ENCODE measurements at regions not wholly inside any gene's neighbourhood (a gene's known extent, or its start where the extent isn't known, plus 50 kb on each side); places are given as distances from the start of the nearest gene placed in this dataset.

- no peak for TF ChIP-seq SOX13 (IDR thresholded peaks at IDR 0.05)
- no peak; a peak in 1 of 4 replicates for TF ChIP-seq SOX13 (CRISPR knock-in tag; conservative IDR thresholded peaks at IDR 0.05 in 1 of 2, IDR thresholded peaks at IDR 0.05 in 1 of 2)
- TF ChIP-seq GABPA (IDR thresholded peaks at IDR 0.05; ENCODE audit: low read depth, low read length) = no peak
- TF ChIP-seq GABPA (CRISPR knock-in tag; IDR thresholded peaks at IDR 0.05; ENCODE audit: low read depth) = no peak
- no peak for TF ChIP-seq PHB2 (IDR thresholded peaks at IDR 0.05; ENCODE audit: partially characterized antibody)
- TF ChIP-seq FOXA3 (CRISPR knock-in tag; IDR thresholded peaks at IDR 0.05) = no peak; the same call in 1 of the 2 replicates
- peak; percentile 78 for TF ChIP-seq RNF2 (conservative IDR thresholded peaks at IDR 0.05; ENCODE audit: low read depth)
- TF ChIP-seq ZNF530 (CRISPR knock-in tag; IDR thresholded peaks at IDR 0.05; ENCODE audit: low read depth) = no peak
- no peak for TF ChIP-seq ZNF598 (CRISPR knock-in tag; IDR thresholded peaks at IDR 0.05; ENCODE audit: borderline replicate concordance)
- 0 out of 2 replicates have a peak, but pooled peaks have one; percentile 35 for TF ChIP-seq SOX5 (CRISPR knock-in tag; IDR thresholded peaks at IDR 0.05; ENCODE audit: borderline replicate concordance)
- TF ChIP-seq ZNF768 (CRISPR knock-in tag; IDR thresholded peaks at IDR 0.05) = peak; percentile 70
- peak; percentile 5; the same call in 1 of the 2 replicates for TF ChIP-seq ADNP (CRISPR knock-in tag; IDR thresholded peaks at IDR 0.05)
- TF ChIP-seq ZC3H13 (CRISPR knock-in tag; IDR thresholded peaks at IDR 0.05) = peak; percentile 84; the same call in 1 of the 2 replicates
- no peak for TF ChIP-seq SP1 (IDR thresholded peaks at IDR 0.05)
- TF ChIP-seq SP1 (CRISPR knock-in tag; IDR thresholded peaks at IDR 0.05) = no peak
- TF ChIP-seq ZNF644 (CRISPR knock-in tag; IDR thresholded peaks at IDR 0.05; ENCODE audit: low read depth) = no peak
- TF ChIP-seq HOXA7 (CRISPR knock-in tag; IDR thresholded peaks at IDR 0.05) = no peak
- no peak for TF ChIP-seq PHF8 (CRISPR knock-in tag; IDR thresholded peaks at IDR 0.05)
- no peak for TF ChIP-seq ATF7 (IDR thresholded peaks at IDR 0.05)
- no peak for TF ChIP-seq ATF7 (CRISPR knock-in tag; IDR thresholded peaks at IDR 0.05)
- peak; percentile 50 for TF ChIP-seq PHF5A (CRISPR knock-in tag; IDR thresholded peaks at IDR 0.05; ENCODE audit: low read depth, unreplicated experiment)
- no peak for TF ChIP-seq SETDB1 (CRISPR knock-in tag; IDR thresholded peaks at IDR 0.05; ENCODE audit: borderline replicate concordance)
- TF ChIP-seq ZNF260 (CRISPR knock-in tag; IDR thresholded peaks at IDR 0.05; ENCODE audit: borderline replicate concordance, low read depth) = no peak
- no peak for TF ChIP-seq CBX2 (IDR thresholded peaks at IDR 0.05; ENCODE audit: low read depth, low read length)
- no peak for TF ChIP-seq CBX2 (CRISPR knock-in tag; IDR thresholded peaks at IDR 0.05; ENCODE audit: low read depth)
- no peak for TF ChIP-seq ZNF572 (CRISPR knock-in tag; IDR thresholded peaks at IDR 0.05)
- TF ChIP-seq ZNF205 (CRISPR knock-in tag; IDR thresholded peaks at IDR 0.05) = no peak
- no peak for TF ChIP-seq GPN1 (CRISPR knock-in tag; IDR thresholded peaks at IDR 0.05; ENCODE audit: borderline replicate concordance)
- no peak for TF ChIP-seq TP53 (CRISPR knock-in tag; conservative IDR thresholded peaks at IDR 0.05)
- TF ChIP-seq ZNF773 (CRISPR knock-in tag; IDR thresholded peaks at IDR 0.05; ENCODE audit: borderline replicate concordance) = no peak; the same call in 1 of the 2 replicates
- TF ChIP-seq BRCA1 (CRISPR knock-in tag; IDR thresholded peaks at IDR 0.05) = no peak
- peak; percentile 50 for TF ChIP-seq TMF1 (CRISPR knock-in tag; IDR thresholded peaks at IDR 0.05; ENCODE audit: low read depth)
- peak; percentile 60 for TF ChIP-seq ZBTB7B (CRISPR knock-in tag; IDR thresholded peaks at IDR 0.05)
- TF ChIP-seq EEA1 (CRISPR knock-in tag; IDR thresholded peaks at IDR 0.05; ENCODE audit: borderline replicate concordance) = no peak
- TF ChIP-seq ZNF747 (CRISPR knock-in tag; IDR thresholded peaks at IDR 0.05; ENCODE audit: borderline replicate concordance) = no peak
- TF ChIP-seq HIVEP1 (CRISPR knock-in tag; IDR thresholded peaks at IDR 0.05) = no peak
- no peak for TF ChIP-seq REL (CRISPR knock-in tag; conservative IDR thresholded peaks at IDR 0.05)
Measured at GRCh38 chr16:85553436-85554113, 59.5 kb upstream of the GSE1 start (continued).
